ENCODE measurements at regions not wholly inside any gene's neighbourhood (a gene's known extent, or its start where the extent isn't known, plus 50 kb on each side); places are given as distances from the start of the nearest gene placed in this dataset.

DNA sequence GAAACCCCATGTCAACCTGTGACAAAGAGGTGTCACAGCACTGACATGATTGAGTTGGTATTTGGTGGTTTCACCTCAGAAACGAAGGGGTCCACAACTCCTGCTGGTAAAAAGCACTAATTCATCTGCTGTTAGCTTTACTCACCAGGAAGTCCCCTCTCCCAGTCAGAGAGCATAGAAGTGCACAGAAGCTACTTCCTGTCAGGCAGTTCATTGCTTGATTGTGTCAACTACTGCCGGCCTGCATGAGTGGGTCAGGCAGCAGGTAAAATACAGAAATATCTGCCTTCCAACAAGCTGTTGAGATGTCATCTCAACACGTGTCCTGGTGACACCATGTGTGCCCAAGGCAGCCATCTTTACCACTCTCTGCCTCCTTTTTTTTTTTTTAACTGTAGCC, 596.6 kb upstream of the NR2F2 start:
- TF ChIP-seq POLR2AphosphoS5 (IDR thresholded peaks at IDR 0.05; ENCODE audit: low read depth) (no peak), SPI1 (IDR thresholded peaks at IDR 0.05; ENCODE audit: borderline replicate concordance, low read depth) (no peak)
- TF ChIP-seq, protein P1, sequence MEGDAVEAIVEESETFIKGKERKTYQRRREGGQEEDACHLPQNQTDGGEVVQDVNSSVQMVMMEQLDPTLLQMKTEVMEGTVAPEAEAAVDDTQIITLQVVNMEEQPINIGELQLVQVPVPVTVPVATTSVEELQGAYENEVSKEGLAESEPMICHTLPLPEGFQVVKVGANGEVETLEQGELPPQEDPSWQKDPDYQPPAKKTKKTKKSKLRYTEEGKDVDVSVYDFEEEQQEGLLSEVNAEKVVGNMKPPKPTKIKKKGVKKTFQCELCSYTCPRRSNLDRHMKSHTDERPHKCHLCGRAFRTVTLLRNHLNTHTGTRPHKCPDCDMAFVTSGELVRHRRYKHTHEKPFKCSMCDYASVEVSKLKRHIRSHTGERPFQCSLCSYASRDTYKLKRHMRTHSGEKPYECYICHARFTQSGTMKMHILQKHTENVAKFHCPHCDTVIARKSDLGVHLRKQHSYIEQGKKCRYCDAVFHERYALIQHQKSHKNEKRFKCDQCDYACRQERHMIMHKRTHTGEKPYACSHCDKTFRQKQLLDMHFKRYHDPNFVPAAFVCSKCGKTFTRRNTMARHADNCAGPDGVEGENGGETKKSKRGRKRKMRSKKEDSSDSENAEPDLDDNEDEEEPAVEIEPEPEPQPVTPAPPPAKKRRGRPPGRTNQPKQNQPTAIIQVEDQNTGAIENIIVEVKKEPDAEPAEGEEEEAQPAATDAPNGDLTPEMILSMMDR (IDR thresholded peaks at IDR 0.05; ENCODE audit: insufficient read depth, low read length) = no peak
- TF ChIP-seq, protein P2, sequence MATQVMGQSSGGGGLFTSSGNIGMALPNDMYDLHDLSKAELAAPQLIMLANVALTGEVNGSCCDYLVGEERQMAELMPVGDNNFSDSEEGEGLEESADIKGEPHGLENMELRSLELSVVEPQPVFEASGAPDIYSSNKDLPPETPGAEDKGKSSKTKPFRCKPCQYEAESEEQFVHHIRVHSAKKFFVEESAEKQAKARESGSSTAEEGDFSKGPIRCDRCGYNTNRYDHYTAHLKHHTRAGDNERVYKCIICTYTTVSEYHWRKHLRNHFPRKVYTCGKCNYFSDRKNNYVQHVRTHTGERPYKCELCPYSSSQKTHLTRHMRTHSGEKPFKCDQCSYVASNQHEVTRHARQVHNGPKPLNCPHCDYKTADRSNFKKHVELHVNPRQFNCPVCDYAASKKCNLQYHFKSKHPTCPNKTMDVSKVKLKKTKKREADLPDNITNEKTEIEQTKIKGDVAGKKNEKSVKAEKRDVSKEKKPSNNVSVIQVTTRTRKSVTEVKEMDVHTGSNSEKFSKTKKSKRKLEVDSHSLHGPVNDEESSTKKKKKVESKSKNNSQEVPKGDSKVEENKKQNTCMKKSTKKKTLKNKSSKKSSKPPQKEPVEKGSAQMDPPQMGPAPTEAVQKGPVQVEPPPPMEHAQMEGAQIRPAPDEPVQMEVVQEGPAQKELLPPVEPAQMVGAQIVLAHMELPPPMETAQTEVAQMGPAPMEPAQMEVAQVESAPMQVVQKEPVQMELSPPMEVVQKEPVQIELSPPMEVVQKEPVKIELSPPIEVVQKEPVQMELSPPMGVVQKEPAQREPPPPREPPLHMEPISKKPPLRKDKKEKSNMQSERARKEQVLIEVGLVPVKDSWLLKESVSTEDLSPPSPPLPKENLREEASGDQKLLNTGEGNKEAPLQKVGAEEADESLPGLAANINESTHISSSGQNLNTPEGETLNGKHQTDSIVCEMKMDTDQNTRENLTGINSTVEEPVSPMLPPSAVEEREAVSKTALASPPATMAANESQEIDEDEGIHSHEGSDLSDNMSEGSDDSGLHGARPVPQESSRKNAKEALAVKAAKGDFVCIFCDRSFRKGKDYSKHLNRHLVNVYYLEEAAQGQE (IDR thresholded peaks at IDR 0.05; ENCODE audit: insufficient replicate concordance, low read depth) = no peak
